ENCODE measurements at regions not wholly inside any gene's neighbourhood (a gene's known extent, or its start where the extent isn't known, plus 50 kb on each side); places are given as distances from the start of the nearest gene placed in this dataset.

DNA sequence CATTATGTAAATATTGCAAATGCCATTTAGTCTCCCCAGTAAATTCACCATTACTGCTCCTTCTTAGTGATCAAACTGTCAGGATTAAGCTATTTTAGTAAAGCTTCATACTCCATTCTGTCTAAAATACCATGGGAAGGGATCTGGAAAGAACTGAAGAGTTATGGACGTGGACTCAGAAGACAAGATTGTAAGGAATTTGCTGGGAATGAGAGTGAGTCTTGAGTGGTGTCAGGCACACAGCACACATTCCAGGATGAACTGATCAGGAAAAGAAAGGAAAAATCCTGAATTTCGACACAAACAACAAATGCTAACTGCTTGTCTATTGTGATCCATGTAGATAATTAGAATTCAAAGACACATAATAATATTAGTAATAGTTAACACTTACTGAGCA lies 311.0 kb downstream of the CENPC start:
- peak; percentile 59 for DNase-seq (ENCODE audit: low read depth, low spot score)

DNA sequence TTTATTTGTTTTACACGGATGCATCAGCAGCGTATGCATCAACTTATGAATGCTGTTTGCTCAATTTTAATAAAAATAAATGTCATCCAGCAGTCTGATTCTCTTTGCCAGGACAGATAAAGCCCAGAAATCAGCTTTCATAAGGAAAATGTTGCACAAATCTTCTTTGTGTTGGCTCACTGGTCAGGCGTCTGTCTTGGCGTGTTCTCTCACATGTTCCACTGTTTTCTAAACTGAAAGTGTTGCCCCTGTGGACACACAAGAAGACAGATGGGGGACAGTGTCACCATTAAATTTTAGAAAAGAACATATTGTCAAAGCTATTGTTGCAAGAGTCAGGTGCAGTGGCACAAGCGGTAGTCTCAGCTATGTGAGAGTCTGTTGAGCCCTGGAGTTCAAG lies 316.2 kb downstream of the CENPC start:
- no peak for DNase-seq (ENCODE audit: low read depth, low spot score)

DNA sequence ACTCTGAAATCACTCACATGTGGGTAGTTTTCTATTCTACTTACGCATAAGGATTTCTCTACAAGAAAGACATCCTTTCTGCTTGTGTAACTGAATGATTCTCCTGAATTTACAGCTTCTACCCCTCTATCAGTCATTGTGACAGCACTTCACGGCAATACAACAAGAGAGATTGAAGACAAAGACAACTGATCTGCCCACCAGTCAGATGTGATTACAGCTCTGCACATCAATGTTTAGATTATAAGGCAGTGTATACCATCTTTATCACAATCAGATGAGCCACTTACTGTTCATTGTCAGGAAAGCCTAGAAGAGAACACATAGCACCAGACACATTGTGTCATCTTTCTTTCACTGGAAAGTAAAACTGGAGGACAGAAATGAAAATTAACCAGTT lies 324.4 kb downstream of the CENPC start:
- DNase-seq (ENCODE audit: low read depth, low spot score), result no peak

DNA sequence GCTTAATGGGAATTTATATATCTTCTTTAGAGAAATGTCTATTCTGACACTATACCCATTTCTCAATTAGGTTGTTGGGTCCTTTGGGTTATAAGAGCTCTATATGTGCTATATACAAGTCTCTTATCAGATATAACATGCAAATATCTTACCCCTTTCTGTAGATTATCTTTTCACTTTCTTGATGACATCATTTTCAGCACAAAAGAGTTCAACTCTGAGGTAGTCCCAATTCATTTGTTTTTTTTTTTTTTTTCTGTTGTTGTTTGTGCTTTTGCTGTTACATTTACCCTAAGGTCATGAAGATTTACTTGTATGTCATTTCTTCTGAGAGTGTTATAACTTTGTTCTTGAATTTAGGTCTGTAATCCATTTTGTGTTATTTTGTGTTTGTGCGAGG lies 326.4 kb downstream of the CENPC start:
- no peak for DNase-seq (ENCODE audit: low read depth, low spot score)

DNA sequence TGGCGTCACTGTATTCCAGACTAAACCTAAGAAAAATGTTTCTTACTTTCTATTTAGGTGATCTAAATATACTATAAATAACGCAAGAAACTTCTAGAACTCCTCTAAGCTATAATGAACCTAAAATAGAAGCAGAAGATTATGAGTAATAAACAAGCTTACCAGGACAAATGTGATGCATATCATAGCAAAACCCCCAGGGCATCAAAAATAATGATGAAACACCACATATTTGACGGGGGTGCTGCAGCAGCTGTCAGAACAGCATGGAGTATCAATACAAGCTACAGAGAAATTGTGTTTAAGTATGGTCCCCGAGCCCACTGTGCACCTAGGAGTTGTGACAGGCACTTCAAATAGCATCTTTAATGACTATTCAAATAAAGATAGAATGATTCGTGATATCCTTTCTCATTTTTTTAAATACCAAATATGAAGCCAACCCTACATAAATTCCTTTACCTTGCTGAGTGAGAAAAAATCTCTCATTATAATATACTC lies 337.3 kb downstream of the CENPC start:
- no peak for DNase-seq (ENCODE audit: low read depth, low spot score)

DNA sequence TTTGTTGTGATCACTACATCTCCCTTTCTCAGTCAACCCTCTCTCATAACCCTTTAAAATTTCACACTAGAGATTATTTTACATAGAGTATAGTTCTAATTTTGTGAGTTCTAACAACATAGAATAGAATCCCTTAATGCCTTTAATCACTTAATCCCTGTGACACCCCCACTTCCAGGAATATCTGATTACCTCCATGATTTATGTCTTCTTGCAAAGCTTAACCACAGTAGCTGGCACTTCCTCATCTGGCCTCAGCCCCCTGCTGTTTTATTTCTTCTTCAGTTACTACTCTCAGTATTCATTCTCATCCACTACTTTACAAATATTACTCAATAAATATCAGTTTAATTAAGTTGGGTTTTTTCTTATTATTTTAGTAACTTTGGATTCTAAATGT lies 340.9 kb downstream of the CENPC start:
- peak; percentile 5 for DNase-seq (ENCODE audit: low read depth, low spot score)

DNA sequence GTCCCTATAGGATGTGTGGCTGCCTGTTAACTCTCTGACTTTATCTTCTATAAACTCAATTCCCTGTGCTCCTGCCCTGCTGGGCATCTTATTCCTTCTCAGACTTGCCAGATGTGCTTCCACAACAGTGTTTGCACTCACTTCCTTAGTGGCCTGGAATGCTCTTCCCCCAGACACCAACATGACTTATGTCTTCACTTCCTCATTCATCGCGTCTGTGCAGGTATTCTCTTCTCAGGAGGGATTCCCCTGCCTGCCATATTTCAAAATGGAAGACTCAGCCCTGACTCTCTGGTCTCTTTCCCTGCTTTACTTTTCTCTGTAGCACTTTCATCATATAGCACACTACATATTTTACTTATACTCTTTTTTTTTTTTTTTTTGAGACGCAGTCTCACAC lies 344.0 kb downstream of the CENPC start:
- DNase-seq (ENCODE audit: low read depth, low spot score), result no peak

DNA sequence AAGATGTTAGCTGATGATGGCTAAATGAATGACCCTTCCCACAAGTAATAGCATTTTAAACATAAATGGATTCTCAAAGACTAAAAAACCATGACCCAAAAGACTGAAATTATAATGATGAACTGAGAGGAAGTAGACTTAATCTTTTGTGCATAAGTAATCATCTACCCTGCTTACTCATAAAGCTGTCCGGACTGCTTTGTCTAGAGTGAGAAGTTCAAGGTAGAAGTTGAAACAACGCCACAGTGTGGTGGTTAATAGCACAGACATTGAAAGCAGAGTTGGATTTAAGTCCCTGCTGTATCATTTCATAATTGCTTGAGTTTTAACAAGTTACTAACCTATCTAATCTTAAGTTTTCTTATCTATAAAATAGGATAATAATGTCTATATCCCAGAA lies 346.6 kb downstream of the CENPC start:
- peak; percentile 79 for DNase-seq (ENCODE audit: low read depth, low spot score)

DNA sequence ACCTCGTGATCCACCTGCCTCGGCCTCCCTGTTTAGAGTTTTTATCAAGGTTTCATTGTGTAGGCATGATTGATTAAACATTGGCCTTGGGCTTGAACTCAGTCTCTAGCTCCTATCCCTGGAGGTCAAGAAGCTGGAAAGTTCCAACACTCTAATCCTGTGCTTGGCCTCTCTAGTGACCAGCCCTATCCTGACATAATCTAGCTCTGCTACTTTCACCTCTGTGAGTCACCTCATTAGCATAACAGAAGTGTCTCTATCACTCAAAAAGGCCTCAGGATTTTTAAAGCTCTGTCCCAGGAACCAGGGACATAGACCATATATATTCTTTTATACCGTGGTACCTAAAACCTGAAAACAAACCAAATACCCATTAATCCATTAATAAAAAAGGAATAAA lies 377.5 kb downstream of the CENPC start:
- no peak for DNase-seq (ENCODE audit: low read depth, low spot score)

DNA sequence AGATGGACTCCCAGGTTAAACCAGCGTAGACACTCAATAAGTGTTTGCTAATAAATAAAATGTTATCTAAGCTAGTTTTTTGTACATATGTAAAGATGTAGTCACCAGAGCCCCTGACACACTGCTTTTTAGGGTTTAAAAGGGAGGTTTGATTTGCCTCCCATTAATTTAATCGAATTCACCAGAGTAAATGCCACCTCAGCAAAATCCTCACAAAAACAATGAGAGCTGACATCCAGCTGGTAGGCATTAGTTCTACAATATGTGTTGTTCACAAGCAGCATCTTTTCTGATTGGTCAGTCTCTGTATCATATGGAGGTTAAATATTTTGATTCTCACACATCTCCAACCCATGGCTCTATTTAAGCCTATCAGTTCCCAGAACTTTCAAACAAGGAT lies 382.6 kb downstream of the CENPC start:
- no peak for DNase-seq (ENCODE audit: low read depth, low spot score)

DNA sequence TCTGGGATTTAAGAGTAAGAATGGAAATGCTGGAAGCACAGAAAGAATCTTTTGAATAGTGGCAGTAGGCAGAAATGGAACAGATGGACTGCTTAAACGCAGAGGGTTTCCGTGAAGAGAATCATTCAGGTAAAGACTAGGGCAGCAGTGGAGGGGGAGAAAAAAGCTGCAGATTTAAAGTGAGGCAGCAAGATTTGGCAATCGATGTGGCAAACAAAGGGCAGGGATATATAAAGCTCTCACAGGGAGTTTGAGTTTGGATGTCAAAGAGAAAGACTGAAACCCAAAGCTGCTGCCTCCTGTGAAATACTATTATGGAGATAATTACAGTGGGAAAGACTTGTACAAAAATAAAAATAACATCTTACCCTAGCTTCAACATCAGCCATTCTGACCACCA lies 384.0 kb downstream of the CENPC start:
- DNase-seq (ENCODE audit: low read depth, low spot score), result no peak

DNA sequence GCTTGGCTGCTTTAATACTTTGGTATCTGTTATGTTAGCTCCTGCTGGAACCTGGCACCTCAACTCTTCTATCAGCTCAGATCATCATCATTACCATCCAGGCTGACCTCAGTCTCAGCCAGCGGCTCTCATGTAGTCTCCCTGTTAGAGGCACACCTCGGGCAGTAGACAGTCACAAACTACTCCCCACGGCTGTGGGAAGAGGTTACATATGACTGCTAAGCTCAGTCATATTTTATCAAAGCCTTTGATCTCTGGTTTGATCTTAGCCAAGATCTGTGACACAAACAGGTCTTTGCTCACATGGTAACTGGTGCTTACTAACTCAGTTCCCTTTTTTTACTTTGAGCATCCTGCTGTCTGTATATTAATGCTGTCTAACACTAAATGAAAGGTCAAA lies 384.9 kb downstream of the CENPC start:
- DNase-seq (ENCODE audit: low read depth, low spot score), result no peak

DNA sequence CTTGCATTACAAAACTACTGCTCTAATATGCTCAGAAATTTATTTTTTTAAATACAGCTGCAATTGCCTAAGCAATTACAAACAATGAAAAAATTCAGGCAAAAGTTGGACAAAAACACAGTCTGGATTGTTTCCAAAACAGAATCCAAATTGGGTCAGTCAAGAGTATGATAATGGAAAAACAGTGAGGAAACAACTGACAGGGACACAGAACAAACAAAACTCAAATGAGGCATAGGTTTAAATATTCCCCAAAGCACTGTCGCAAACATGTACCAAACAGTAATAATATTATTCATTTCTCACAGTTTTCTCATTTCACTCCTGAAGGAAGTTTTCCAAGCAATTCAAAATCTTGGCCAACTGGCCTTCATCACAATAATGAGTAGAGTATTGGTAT lies 386.6 kb downstream of the CENPC start:
- no peak for DNase-seq (ENCODE audit: low read depth, low spot score)

DNA sequence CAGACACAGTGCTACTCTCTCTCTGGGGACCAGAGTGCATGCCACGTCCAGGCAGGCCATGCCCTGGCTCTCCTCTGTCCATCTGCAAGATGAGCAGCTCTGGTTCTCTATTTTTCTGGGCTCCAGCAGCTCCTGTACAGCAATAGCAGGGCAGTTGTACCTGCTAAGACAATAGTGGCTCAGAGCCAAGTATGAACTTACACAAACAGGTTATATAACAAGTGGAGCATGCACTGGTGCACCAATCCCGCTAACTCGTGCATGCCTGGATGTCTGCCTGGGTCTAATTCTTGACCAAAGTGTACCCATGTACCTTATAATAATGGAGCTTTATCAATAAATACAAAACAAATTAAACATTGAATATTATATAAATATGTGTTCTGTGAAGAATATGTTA lies 392.3 kb downstream of the CENPC start:
- DNase-seq (ENCODE audit: low read depth, low spot score), result no peak

DNA sequence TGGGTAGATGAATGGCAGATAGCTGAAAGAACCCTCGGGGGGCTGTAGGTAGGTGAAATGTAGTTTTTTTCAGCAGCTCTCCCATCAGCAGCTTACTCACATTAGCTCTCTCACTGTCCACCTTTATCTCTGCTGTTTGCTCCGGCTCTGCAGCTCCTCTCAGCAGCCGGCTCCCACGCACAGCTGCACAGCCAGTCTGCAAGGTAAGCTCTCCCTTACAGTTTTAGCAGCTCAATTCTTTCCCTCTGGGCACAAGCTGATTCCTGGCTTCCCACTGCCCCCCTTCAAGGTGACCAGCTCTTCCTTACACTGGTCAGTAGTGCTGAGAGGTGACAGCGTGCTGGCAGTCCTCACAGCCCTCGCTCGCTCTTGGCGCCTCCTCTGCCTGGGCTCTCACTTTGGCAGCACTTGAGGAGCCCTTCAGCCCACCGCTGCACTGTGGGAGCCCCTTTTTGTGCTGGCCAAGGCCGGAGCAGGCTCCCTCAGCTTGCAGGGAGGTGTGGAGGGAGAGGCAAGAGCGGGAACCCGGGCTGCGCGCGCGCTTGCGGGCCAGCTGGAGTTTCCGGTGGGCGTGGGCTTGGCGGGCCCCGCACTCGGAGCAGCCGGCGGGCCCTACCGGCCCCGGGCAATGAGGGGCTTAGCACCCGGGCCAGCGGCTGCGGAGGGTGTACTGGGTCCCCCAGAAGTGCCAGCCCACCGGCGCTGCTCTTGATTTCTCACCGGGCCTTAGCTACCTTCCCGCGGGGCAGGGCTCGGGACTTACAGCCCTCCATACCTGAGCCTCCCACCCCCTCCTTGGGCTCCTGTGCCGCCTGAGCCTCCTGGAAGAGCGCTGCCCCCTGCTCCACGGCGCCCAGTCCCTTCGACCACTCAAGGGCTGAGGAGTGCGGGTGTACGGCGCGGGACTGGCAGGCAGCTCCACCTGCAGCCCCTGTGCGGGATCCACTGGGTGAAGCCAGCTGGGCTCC lies 393.6 kb downstream of the CENPC start:
- no peak for DNase-seq (ENCODE audit: low read depth, low spot score)

DNA sequence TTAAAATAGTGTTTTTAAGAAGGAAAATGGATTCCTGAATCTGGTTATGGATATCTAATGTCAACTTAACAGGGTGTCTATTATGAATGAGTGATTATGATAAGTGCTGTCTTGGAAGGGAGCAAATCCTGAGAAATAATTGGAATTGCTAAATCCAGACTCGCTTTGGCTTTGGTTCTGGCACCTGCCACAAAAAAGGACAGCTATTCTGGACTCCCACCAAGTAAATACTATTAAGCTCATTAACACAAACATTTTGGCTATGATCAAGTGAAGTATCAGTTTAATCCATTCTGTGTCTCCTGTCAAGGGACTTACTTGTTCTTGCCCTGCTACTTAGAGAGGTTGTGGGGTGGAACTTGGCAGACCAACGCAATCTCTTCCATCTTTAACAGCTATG lies 403.7 kb downstream of the CENPC start:
- no peak for DNase-seq (ENCODE audit: low read depth, low spot score)

DNA sequence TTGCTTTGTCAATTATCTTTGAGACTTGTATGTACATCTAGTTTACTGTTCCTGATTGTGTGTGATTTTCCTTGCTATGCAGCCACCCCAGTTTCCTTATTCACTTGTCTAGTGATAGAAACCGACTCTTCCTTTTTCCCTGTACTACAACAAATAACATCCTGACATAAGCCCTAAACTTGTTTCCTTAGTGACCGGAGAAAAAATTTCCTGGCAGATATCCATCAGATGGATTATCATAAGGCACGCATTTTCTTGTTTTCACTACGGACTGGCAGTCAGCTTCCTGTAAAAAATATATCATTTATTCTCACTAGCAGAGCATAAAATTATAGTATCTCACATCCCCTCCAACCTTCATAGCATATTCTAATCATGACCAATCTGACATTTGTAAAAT lies 410.7 kb downstream of the CENPC start:
- no peak for DNase-seq (ENCODE audit: low read depth, low spot score)

DNA sequence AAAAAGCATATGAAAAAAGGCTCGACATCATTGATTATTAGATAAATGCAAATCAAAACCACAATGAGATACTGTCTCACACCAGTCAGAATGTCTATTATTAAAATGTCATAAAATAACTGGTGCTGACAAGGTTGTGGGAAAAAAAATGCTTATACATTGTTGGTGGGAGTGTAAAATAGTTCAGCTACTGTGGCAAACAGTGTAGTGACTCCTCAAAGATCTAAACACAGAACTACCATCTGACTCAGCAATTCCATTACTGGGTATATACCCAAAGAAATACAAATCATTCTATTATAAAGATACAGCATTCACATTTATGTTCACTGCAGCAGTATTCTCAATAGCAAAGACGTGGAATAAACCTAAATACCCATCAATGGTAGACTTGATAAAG lies 412.1 kb downstream of the CENPC start:
- no peak for DNase-seq (ENCODE audit: low read depth, low spot score)

DNA sequence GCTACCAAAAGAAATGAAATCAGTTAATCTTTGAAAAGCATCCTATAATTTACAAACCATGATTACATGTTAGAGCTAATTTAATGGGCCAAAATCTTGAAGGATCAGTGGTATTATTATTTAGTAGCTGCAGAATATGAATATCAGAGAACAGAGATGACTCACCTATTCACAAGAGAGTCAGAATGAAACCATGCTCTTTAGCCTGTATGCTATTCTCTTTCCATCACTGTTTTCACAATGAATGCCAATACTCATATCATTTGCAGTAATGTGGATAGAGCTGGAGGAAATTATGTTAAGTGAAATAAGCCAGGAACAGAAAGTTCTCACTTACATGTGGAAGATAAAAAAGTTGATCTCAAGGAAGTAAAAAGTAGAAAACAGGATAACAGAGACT lies 414.1 kb downstream of the CENPC start:
- peak; percentile 29 for DNase-seq (ENCODE audit: low read depth, low spot score)

DNA sequence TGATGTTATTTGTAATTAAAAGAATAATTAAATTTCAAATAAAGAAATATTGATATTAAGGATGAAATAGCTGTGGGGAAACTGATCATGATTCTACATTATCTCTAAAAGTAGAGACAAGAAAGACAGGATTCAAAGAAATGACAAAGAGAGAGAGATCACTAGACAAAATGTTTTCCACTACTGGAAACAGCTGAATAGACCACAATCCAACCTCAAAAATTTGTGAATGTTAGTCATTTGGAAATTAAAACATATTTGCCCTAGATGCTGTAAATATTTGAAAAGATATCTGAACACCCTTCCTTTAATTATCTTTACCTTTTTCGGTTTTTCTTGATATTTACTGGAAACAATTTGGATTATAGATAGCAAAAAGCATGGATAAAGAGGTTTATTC lies 414.9 kb downstream of the CENPC start:
- DNase-seq (ENCODE audit: low read depth, low spot score), result peak; percentile 21

DNA sequence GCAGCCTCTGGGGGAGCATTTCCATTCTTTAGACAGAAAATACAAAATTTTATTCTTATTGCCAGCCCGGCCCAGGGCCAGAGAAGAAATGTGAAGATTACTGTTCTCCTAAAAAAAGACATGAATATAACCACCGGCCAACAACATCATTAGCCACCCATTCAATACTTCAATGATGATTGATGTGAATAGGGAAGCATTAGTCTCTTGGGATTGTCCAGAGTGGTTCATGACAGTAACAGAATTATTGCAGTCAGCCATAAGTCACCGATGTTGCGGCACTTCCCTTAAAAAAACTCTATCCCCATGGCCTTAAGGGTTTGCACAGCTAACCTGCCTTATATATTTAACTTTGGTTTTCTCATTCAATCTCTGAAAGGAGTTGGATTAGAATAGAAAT lies 418.7 kb downstream of the CENPC start:
- no peak for DNase-seq (ENCODE audit: low read depth, low spot score)

DNA sequence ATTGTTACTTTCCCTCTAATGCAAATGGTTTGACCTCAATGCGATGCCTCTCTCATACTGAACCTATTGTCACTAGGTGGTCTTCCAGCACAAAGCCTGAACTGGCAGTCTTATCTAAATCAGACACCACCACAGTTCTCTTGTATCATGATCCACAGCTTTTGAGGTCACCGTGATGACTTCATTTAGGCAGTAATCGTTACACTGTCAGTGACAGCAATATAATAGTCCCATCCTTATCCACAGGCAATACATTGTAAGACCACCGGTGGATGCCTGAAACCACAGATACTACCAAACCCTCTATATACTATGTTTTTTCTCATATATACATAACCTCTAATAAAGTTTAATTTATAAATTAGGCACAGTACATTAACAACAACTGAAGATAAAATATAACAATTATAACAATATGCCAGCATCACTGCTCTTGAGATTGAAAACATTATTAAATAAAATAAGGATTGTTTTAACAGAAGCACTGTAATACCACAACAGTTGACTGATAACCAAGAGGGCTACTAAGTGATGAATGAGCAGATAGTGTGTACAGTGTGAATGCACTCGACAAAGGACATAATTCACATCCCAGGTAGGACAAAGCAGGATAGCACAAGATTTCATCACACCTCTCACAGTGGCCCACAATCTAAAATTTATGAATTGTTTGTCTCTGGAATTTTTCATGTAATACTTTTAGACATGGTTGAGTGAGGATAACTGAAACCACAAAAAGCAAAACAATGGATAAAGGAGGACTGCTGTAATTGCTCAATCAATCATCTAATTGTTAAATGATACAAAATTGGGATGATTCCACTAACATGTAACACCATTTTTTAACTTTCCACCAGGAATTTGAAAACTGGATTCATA lies 419.4 kb downstream of the CENPC start:
- no peak for DNase-seq (ENCODE audit: low read depth, low spot score)

DNA sequence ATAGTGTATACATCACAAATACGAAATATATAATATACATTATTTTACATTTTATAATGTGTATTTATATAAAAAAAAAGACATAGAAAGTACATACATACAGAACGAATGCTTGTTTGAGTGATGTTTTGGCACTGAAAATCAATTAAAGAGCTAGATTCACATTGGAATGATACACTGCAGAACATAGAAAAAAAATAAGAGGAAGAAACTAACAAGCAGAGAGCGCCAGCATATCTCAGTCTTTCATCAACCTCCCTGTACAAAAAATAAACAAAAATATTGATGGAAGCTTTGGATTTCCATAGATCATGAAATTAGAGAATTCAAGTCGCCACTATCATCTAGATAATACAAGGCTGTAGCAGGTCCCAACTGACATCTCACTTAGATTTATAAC lies 420.6 kb downstream of the CENPC start:
- DNase-seq (ENCODE audit: low read depth, low spot score), result no peak
